HL-60 (cell line): ENCODE measurements at regions not wholly inside any gene's neighbourhood (a gene's known extent, or its start where the extent isn't known, plus 50 kb on each side); places are given as distances from the start of the nearest gene placed in this dataset.

Source experiments
- CTCF ChIP-seq: IDR thresholded peaks from one replicate; pipeline ENCODE4 v1.5.1; 2011; ENCODE audit warnings: low read length, control low read depth, inconsistent platforms; ENCODE audit not compliant: insufficient read depth
- GABPA ChIP-seq: IDR thresholded peaks from 2 replicates; pipeline ENCODE4 v1.6.1; 2012; ENCODE audit warnings: low read depth
- POLR2AphosphoS5 ChIP-seq: IDR thresholded peaks from 2 replicates; pipeline ENCODE4 v1.6.1; 2012; ENCODE audit warnings: low read depth
- REST ChIP-seq: IDR thresholded peaks from 2 replicates; pipeline ENCODE4 v1.6.1; 2012; ENCODE audit warnings: low read depth; ENCODE audit not compliant: insufficient replicate concordance
- SPI1 ChIP-seq: IDR thresholded peaks from 2 replicates; pipeline ENCODE4 v1.6.1; 2012; ENCODE audit warnings: low read depth, mild to moderate bottlenecking, borderline replicate concordance

DNA sequence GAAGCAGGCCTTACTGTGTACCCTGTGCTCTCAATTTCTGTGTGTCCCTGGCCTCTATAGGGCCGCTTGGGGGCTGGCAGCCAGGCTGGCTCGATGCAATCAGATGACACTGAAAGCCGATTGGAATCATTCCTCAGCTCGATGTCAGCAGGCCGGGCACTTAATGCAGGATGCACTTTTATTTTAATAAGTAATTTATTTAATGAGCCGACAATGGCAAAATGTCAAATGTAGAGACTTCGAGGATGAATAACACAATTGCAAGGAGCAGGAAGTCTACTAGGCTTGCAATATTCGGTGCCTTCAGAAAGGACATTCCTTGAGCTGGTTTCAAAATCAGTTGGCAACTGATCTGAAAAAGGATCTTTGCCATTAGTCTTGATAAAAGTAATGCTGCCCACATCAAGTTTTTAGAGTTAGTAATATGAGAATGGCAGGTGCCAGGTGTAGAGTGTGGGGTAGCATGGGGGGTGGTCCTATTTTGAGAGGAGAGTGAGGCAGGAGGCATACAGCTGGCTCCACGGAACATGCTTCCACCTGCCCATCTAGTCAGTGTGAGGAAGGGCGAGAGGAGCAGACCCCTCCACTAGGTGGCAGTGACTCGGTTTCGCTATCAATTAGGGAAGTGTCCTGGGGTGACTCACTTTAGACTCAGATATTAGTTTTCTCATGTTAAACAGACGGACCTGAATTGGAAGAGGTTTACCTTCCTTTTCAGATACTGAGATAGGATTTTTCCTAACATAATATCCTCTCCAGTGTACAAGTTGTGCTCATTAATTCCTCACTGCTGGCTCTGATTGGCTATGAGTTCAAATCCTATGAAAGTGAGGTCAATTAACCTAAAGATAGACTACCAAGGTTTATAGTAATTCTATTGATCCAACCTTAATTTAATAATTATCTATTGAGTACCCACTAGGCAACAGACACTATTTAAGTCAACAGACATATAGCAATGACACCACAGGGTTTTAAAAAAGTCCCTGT, 80.9 kb downstream of the NABP1 start:
- TF ChIP-seq CTCF = peak; percentile 82
- TF ChIP-seq REST = no peak
- no peak for TF ChIP-seq POLR2AphosphoS5
- TF ChIP-seq GABPA = no peak
- peak; percentile 94 for TF ChIP-seq SPI1
